GM13976 (cell line): ENCODE measurements at regions not wholly inside any gene's neighbourhood (a gene's known extent, or its start where the extent isn't known, plus 50 kb on each side); places are given as distances from the start of the nearest gene placed in this dataset.

Experiments
- DNase-seq: peaks from one replicate; pipeline ENCODE4 v3.0.0; 2012; ENCODE audit warnings: low spot score
- CTCF ChIP-seq: IDR thresholded peaks from 2 replicates; pipeline ENCODE4 v1.5.1; 2012; ENCODE audit warnings: borderline replicate concordance, mild to moderate bottlenecking; ENCODE audit not compliant: insufficient read depth; ENCODE audit errors: extremely low read depth, missing control alignments, control extremely low read depth
- in situ Hi-C: fragments of 300-500 bp; cut with MboI; formaldehyde crosslinking; loops from one replicate; pipeline ENCODE4 v1.12.0; 2022; ENCODE audit warnings: low sequenced_read_pairs, mixed read lengths, inconsistent platforms; ENCODE audit not compliant: unreplicated experiment

- no peak for DNase-seq
- in situ Hi-C loops, result no loop called here
- no peak for TF ChIP-seq CTCF
Measured at GRCh38 chr13:83019986-83020385, 862.3 kb downstream of the SLITRK1 start.

GRCh38 chr13:83009987-83010386 is 872.3 kb downstream of the SLITRK1 start:
- in situ Hi-C loops, result no loop called here
- DNase-seq, result no peak
- TF ChIP-seq CTCF, result no peak

- DNase-seq, result no peak
- in situ Hi-C loops, result no loop called here
- no peak for TF ChIP-seq CTCF
Measured at GRCh38 chr13:83008212-83008929, 873.9 kb downstream of the SLITRK1 start.

GRCh38 chr13:83007226-83007625 is 875.0 kb downstream of the SLITRK1 start:
- no peak for DNase-seq
- in situ Hi-C loops, result no loop called here
- TF ChIP-seq CTCF, result no peak

- TF ChIP-seq CTCF, result no peak
- in situ Hi-C loops, result no loop called here
- no peak for DNase-seq
Measured at GRCh38 chr13:83003185-83003584, 879.1 kb downstream of the SLITRK1 start.

GRCh38 chr13:82993417-82993816 is 888.9 kb downstream of the SLITRK1 start:
- no peak for DNase-seq
- no peak for TF ChIP-seq CTCF
- in situ Hi-C loops, result no loop called here
